Dermis microvascular lymphatic vessel endothelial cell (primary cell): ENCODE measurements at regions not wholly inside any gene's neighbourhood (a gene's known extent, or its start where the extent isn't known, plus 50 kb on each side); places are given as distances from the start of the nearest gene placed in this dataset.
"Not testable (repeated sequence)": the region's sequence is repeated elsewhere in the genome, so short reads cannot be mapped to it uniquely, and the experiment has no call there.

Experiments used
- DNase-seq, 2 donors: peaks; one replicate each; pipeline versions ENCODE4 v3.0.0 to v3.0.0-alpha.2; 2010; ENCODE audit warnings: low read depth in 2 of 2

GRCh38 chr7:73244782-73245311 is 63.8 kb downstream of the NSUN5 start:
- not testable (repeated sequence) for DNase-seq

- not testable (repeated sequence) for DNase-seq
These were observed 73.5 kb downstream of the NSUN5 start for GRCh38 chr7:73234994-73235717.

GRCh38 chr7:73225745-73226144 is 82.9 kb downstream of the NSUN5 start:
- not testable (repeated sequence) for DNase-seq

- not testable (repeated sequence) for DNase-seq
These were observed 86.9 kb downstream of the NSUN5 start for GRCh38 chr7:73221724-73222123.

GRCh38 chr7:73220766-73221370 is 87.8 kb downstream of the NSUN5 start:
- DNase-seq = not testable (repeated sequence)

GRCh38 chr7:73220357-73220756 is 88.3 kb downstream of the NSUN5 start:
- not testable (repeated sequence) for DNase-seq

GRCh38 chr7:73218802-73219201 is 89.8 kb downstream of the NSUN5 start:
- not testable (repeated sequence) for DNase-seq

- not testable (repeated sequence) for DNase-seq
These were observed 92.5 kb downstream of the NSUN5 start for GRCh38 chr7:73216046-73216675.

GRCh38 chr7:73215232-73215631 is 93.4 kb downstream of the NSUN5 start:
- not testable (repeated sequence) for DNase-seq

GRCh38 chr7:73214471-73214870 is 94.2 kb downstream of the NSUN5 start:
- DNase-seq = not testable (repeated sequence)

- DNase-seq = not testable (repeated sequence)
These were observed 95.5 kb downstream of the NSUN5 start for GRCh38 chr7:73213076-73213475.

- DNase-seq = not testable (repeated sequence)
These were observed 103.0 kb downstream of the NSUN5 start for GRCh38 chr7:73205594-73205993.

GRCh38 chr7:73204898-73205297 is 103.7 kb downstream of the NSUN5 start:
- DNase-seq = not testable (repeated sequence)

GRCh38 chr7:73203312-73203711 is 105.3 kb downstream of the NSUN5 start:
- DNase-seq = not testable (repeated sequence)

- peak in 1 of 2 donors; percentile 0 for DNase-seq
These were observed 107.4 kb downstream of the NSUN5 start for GRCh38 chr7:73201264-73201663.

- DNase-seq = not testable (repeated sequence)
These were observed 108.0 kb downstream of the NSUN5 start for GRCh38 chr7:73200518-73201099.

GRCh38 chr7:73193991-73194390 is 108.2 kb upstream of the SPDYE9 start:
- DNase-seq = not testable (repeated sequence)

GRCh38 chr7:73190483-73191155 is 104.8 kb upstream of the SPDYE9 start:
- DNase-seq = not testable (repeated sequence)

GRCh38 chr7:73188287-73188686 is 102.4 kb upstream of the SPDYE9 start:
- DNase-seq = not testable (repeated sequence)

GRCh38 chr7:73186589-73187309 is 100.9 kb upstream of the SPDYE9 start:
- DNase-seq = not testable (repeated sequence)

- not testable (repeated sequence) for DNase-seq
These were observed 91.0 kb upstream of the SPDYE9 start for GRCh38 chr7:73176813-73177212.
